HG02885 (cell line): ENCODE measurements at regions not wholly inside any gene's neighbourhood (a gene's known extent, or its start where the extent isn't known, plus 50 kb on each side); places are given as distances from the start of the nearest gene placed in this dataset.

ENCODE experiments used
- ATAC-seq: cut with Tn5 transposase; IDR thresholded peaks from one replicate; pipeline ENCODE4 v1.9.1; 2021; ENCODE audit warnings: mild to moderate bottlenecking; ENCODE audit not compliant: unreplicated experiment, poor library complexity

GRCh38 chr2:58449286-58450010 lies 208.3 kb upstream of the FANCL start:
- peak; percentile 96 for ATAC-seq

GRCh38 chr2:58448845-58449244 lies 207.7 kb upstream of the FANCL start:
- no peak for ATAC-seq

- ATAC-seq: peak; percentile 48
Measured at GRCh38 chr2:58448065-58448507, 207.0 kb upstream of the FANCL start.

- ATAC-seq: no peak
Measured at GRCh38 chr2:58447586-58447985, 206.5 kb upstream of the FANCL start.

GRCh38 chr2:58441643-58442042 lies 200.5 kb upstream of the FANCL start:
- no peak for ATAC-seq

- no peak for ATAC-seq
Measured at GRCh38 chr2:58436872-58437271, 195.7 kb upstream of the FANCL start.

- ATAC-seq: no peak
Measured at GRCh38 chr2:58435246-58435645, 194.1 kb upstream of the FANCL start.

GRCh38 chr2:58434692-58435091 lies 193.6 kb upstream of the FANCL start:
- ATAC-seq: no peak

GRCh38 chr2:58432491-58433170 lies 191.5 kb upstream of the FANCL start:
- no peak for ATAC-seq

GRCh38 chr2:58429014-58429875 lies 188.1 kb upstream of the FANCL start:
- ATAC-seq: no peak

GRCh38 chr2:58428096-58429013 lies 187.2 kb upstream of the FANCL start:
- ATAC-seq: peak; percentile 62

- peak; percentile 37 for ATAC-seq
Measured at GRCh38 chr2:58427572-58428095, 186.5 kb upstream of the FANCL start.

GRCh38 chr2:58425368-58425767 lies 184.2 kb upstream of the FANCL start:
- ATAC-seq: no peak

GRCh38 chr2:58419983-58420382 lies 178.9 kb upstream of the FANCL start:
- ATAC-seq: no peak

GRCh38 chr2:58416696-58417095 lies 175.6 kb upstream of the FANCL start:
- no peak for ATAC-seq

GRCh38 chr2:58414506-58414905 lies 173.4 kb upstream of the FANCL start:
- no peak for ATAC-seq

- no peak for ATAC-seq
Measured at GRCh38 chr2:58410549-58410948, 169.4 kb upstream of the FANCL start.

GRCh38 chr2:58407487-58407886 lies 166.4 kb upstream of the FANCL start:
- ATAC-seq: no peak

- ATAC-seq: no peak
Measured at GRCh38 chr2:58405341-58405740, 164.2 kb upstream of the FANCL start.

GRCh38 chr2:58401936-58402335 lies 160.8 kb upstream of the FANCL start:
- ATAC-seq: no peak
